HT1080 (cell line): ENCODE measurements at regions not wholly inside any gene's neighbourhood (a gene's known extent, or its start where the extent isn't known, plus 50 kb on each side); places are given as distances from the start of the nearest gene placed in this dataset.

Experiments
- DNase-seq: peaks from one replicate; pipeline ENCODE4 v3.0.0-alpha.2; 2015; ENCODE audit warnings: low read depth

DNA sequence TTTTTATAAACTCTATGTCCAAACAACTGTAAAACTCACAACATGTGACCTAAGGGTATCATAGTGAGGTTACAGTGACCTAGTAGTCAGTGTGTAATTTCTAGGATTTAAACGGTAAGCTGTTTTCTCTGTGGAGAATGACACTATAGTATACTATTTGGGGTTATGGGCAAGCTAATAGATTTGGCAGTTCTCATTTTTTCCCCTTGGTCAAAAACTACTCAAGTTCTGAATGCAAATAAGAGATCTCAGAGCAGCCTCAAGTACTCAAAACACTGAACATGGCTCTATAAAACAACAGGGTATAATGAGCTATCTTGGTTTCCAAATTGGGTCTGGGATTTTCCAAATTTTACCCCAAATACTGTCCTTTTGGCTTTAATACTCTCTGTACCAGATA is 88.5 kb upstream of the HMCN1 start:
- DNase-seq = no peak

DNA sequence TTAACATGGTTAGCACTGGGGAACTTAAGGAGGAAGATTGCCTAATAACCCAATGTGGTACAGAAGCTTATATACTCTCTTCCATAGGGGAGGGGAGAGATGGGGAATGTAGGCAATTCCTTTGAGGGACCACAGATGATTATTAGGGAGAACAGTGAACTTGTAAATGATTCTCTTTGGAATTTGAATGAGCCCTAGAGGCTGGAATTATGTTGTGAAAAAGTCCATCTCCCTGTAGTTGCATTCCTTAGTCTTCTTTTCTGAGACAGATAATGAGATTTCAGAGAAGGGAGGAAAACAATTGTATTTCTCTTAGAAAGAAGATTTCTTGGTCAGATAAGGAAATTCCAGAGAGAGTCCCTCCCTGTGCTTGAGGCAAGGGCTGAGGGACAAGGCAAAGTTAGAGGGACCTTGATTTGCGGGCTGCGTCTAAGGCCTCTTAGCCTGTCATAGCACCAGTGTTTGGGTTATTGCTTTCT is 89.0 kb upstream of the HMCN1 start:
- no peak for DNase-seq

- DNase-seq = peak; percentile 44
Observed at GRCh38 chr1:185644531-185644930, 89.7 kb upstream of the HMCN1 start.

DNA sequence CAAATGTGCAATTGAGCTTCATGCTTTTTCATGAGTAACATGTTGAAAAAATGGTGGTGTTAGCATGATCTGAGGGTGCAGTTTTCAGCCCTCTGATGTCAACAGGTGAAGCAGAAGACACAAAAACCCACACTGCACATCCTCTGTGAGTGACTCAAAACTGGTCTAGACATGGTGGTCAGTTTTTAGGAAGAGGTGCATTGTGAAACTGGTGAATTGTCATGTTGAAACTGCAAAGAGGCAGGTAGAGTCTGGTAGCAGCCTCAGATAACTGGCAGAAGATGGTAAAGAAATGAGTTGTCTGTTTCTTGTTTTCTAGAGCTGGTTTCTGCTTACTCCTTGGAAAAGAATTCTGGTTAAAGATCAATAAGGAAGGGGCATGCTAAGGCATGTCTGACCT is 97.3 kb upstream of the HMCN1 start:
- no peak for DNase-seq

GRCh38 chr1:185634704-185635103 is 99.5 kb upstream of the HMCN1 start:
- no peak for DNase-seq

DNA sequence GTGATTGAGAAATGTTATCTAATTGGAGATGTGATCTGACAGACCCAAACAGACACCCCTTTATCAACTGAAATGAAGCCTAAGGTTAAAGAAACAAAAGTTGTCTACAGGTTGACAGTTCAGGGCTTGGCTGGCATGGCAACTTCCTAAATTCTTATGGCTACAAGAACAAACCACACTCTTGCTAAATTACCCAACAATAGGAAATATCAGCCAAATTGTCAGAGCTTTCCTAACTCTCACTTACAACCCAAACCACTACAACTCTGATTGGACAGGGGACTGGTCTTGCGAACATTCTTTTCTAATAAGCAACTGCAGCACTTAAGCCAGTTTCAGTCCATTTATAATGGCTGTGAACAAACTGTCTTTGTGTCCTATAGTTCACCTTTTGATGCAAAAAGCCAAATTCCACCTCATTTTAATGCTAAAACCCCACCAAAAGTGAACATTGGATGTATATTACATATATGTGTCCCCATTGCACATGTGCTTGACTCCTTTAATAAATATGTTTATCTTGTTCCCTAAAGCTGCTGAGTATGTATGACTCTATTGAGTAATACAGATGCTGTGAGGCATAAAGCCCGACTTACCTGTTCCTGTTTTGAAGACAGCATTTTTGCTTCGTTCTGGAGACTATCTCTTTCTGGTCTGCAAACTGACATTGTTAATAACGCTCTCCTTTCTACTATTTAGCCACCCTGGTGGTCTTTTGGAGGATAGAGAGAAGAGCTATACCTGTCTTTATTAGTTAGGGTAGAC is 101.3 kb upstream of the HMCN1 start:
- DNase-seq = peak; percentile 7

DNA sequence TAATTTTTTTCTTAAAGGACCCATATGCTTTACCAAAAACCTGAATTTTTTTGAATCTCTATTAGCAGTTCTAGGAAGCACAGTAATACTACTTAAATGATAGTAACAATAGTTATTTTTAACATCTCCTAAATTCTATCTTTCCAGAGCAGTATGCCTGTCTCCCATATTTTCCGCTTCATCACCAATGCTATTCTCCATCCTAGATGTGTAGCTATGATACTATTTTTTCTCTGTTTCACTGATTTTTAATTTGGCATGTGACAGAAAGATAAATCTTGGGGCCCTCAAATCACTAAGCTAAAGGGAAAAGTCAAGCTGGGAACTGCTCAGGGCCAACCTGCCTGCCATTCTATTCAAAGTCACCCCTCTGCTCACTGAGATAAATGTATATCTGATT is 102.3 kb upstream of the HMCN1 start:
- DNase-seq = no peak

DNA sequence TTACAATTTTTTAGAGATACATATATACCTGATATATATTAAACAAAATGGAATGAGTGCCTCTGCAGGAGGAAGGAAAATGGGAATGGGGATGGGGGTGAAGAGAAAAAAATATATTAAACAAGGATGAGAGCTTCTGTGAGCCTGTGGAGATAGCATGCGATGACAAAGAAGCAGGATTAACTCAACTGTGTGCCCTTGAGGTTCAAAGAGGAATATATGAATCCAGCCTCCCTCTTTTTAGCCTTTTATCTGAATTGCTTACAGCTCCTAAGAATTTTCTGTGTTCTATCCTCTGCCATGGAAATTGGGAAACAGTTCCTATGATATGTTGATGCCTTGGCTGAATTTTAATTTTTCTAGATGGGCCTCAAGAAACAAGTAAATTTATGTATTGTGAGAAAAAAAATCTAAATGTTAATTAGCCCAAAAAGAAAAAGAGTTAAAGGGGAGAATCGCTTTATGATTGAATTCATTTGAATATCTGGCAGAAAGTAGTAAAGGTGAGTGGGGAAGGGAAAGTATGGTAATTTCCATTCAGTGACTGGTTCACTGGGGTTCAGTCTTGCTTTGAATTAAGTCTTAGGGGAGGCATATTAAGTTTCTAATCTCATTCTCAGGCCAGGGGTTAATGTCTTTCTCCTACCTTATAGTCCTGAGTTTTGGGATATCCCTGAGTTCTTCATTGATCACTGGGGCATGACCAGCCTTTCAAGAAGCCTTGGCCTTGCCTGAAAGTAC is 106.3 kb upstream of the HMCN1 start:
- no peak for DNase-seq

DNA sequence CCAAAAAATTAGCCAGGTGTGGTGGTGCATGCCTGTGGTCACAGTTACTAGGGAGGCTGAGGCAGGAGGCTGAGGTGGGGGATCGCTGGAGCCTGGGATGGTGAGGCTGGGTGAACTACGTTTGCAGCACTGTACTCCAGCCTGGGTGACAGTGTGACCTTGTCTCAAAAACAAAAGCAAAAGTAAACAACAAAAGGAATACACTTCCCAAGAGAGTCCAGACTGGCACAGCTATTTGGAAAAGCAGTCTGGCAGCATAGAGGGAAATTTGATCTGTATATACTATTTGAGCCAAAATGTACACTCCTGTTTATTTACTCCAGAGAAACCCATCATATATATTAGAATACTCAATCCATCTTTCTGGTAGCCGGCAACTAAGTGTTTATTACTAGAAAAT is 107.0 kb upstream of the HMCN1 start:
- DNase-seq = no peak

- DNase-seq = no peak
Observed at GRCh38 chr1:185626344-185626743, 107.8 kb upstream of the HMCN1 start.

GRCh38 chr1:185610954-185611353 is 123.2 kb upstream of the HMCN1 start:
- DNase-seq = no peak

DNA sequence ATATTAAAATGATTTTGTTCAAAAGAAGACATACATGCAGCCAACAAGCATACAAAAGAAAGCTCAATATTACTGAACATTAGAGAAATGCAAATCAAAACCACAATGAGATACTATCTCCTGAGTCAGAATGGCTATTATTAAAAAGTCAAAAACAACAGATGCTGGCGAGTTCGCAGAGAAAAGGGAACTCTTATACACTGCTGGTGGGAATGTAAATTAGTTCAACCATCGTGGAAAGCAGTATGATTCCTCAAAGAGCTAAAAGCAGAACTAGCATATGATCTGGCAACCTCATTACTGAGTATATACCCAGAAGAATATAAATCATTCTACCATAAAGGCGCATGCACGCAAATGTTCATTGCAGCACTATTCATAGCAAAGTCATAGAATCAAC is 126.0 kb upstream of the HMCN1 start:
- no peak for DNase-seq

DNA sequence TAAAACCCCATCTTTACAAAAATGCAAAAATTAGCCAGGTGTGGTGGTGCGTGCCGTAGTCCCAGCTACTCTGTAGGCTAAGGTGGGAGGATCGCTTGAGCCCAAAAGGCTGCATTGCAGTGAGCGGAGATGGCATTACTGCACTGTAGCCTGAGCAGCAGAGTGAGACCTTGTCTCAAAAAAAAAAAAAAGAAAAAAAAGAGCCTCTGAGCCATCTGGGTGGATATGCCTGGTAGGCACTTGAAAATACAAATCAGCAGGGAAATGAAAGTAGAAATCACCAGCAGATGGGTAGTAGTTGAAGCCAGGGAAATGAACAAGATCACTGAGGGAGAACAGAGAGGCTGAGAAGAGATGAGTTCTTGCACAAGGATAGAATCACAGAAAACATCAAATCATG is 131.0 kb upstream of the HMCN1 start:
- DNase-seq = no peak

DNA sequence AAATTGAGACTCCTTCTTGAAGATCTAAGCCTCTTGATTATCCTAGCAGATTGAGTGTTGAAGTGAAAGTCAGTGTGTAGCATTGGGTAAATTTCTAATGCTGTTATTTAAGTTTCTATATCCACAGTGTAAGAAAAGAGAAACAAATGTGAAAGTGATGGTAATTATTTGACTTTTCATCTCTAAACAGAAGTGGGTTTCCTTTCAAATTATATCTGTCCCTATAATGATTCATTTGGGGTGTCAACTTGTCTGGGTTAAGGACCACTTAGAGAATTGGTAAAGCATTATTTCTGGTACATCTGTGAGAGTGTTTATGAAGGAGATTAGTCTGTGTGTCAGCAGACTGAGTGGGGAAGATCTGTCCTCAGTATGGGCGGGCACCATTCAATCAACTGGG is 133.0 kb upstream of the HMCN1 start:
- no peak for DNase-seq

DNA sequence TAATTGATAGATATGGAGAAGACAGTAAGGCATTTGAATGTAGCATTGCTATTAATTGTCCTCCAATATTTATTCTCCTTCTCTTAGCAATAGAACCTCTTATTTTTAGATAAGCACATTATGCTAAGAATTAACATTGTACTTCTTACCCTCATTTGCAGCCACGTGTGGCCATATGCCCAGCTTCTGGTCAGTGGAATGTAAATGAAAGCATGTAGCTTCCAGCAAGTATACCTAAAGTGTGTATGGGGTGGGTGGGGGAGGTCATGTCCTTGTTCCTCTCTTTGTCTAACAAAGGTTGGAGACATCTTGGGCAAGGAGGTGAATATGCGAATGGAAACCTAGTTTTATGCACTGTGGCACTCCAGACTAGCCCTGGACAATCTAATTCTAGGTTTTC is 133.6 kb upstream of the HMCN1 start:
- DNase-seq = no peak

- no peak for DNase-seq
Observed at GRCh38 chr1:185598332-185598731, 135.9 kb upstream of the HMCN1 start.

DNA sequence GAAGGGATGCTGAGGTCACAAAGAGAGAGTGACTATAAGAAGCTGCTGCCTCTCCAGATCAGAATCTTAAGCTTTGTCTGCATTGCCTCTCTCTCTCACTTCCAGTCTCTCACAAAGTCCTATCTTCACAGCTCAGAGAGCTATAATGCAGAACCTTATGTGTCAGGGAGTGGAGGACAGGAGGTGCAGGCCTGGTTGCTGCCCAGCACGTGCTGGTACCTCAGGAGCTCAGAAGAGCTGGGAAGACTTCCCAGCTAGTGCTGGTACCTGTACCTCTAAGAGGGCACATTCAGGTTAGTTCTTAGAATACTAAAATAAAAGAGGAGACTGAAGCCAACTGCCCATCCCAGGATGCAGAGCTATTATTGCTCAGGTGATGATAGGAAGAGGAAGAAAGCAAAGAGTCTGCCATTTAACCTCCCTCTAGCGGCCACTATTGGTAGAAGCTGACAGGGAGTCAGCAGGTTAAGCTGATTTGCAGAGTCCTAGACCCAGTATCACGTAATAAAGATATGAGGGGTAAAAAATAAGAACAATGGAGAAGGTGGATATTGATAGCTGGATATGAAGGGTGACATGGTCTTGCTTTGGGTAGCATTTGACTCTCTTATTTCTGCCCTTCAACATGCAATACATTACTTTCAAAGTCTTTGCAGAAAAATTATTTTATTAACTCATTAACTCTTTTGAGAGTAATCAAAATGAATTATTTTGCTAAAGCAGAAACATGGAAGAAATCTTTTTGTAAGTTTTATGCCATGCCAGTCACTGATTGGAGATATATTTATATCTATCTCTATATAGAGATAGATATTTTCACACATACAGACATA is 138.1 kb upstream of the HMCN1 start:
- peak; percentile 49 for DNase-seq

DNA sequence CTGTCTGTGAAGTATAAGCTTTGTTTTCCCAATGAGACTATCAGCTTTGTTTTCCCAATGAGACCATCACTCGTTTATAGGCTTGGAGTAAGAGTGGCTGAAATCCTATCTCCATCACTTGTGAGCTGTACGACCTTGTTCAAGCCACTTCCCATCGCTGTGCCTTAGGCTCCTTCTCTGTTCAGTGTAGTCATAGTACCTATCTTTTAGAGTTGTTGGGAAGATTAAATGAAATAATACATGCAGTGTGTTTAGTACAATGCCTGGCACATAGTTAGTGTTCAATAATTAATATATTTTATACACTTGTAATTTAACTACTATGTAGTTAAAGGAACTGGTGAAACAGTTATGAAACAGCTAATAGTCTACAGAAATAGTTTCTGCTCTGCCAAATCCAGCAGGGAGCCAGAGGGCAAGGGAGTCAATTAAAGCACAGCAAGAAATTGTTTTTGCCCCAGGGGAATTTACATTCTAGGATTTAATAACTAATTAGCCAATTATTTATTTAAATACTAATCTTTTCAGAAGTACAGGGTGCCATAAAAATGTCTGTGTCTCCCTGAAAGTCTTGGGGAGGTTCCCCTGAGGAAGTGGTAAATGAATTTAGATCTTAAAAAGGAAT is 139.3 kb upstream of the HMCN1 start:
- DNase-seq = no peak

- DNase-seq = no peak
Observed at GRCh38 chr1:185593271-185593670, 140.9 kb upstream of the HMCN1 start.

- DNase-seq = no peak
Observed at GRCh38 chr1:185585770-185586169, 148.4 kb upstream of the HMCN1 start.

DNA sequence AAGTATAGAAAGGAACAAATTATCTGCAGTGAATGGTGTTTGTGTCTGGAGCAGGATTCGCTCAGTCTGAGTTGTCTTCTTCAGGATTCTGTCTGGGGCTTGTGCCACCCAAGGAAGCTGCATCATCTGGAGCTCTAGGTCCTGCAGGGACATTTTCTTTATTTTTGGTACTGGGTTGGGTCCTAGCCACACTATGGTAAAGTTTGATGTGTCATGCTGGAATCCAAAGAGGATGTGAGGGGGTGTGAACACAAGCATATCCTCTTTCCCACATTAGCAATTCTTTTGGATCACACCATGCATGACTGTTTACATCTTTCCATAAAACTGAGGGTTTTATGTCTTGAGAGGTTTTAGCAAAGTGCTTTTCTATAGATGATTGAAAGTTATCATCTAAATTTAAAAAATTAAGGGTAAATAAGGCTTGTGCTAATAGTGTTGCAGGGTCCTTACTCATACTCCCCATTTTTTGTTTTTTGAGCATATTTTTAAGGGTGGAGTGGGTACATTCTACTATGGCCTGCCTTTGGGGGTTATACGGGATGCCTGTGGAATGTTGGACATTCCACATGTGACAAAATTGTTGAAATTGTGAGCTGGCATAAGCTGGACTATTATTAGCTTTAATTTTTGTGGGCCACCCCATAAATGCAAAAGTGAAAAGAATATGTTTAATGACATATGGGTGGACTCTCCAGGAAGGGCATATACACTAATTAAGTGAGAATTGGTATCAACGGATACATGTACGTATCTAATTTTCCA is 152.0 kb upstream of the HMCN1 start:
- peak; percentile 78 for DNase-seq
